NAMALWA (cell line): ENCODE measurements at regions not wholly inside any gene's neighbourhood (a gene's known extent, or its start where the extent isn't known, plus 50 kb on each side); places are given as distances from the start of the nearest gene placed in this dataset.
A peak's percentile ranks its signal among the peaks of the same experiment; 100 is the strongest.

Experiments
- DNase-seq: peaks from one replicate; pipeline ENCODE4 v3.0.0-alpha.2; 2015; ENCODE audit warnings: low spot score

DNA sequence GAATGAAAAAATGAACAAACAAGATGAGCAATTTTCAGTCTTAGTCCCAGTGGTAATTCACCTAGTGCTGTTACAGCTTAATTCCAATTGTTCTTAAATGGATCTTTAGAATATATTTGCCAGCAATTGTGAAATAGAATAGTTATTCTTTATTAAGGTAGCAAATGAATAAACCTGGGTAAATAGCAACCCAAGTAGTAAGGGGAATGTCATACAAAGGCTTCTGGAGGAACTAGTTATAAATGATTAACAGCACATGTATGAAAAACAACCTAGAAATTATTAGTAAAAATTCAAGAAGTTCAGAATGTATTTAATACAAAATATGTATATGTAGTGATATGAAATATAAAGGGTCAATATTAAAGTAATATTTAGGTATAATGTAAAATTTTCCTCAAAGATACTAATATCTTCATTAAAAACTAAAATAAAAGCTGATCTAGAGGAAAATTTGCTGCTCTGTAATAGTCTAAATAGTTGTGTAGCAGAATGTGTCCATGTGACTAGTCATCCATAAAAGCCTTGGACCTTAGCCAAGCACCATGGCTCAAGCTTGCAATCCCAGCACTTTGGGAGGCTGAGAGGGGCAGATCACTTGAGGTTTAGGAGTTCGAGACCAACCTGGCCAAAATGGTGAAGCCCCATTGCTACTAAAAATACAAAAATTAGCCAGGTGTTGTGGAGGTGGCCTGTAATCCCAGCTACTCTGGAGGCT, 535.9 kb upstream of the ATXN8OS start:
- DNase-seq, result no peak

GRCh38 chr13:69567514-69567913, 540.1 kb upstream of the ATXN8OS start:
- no peak for DNase-seq

DNA sequence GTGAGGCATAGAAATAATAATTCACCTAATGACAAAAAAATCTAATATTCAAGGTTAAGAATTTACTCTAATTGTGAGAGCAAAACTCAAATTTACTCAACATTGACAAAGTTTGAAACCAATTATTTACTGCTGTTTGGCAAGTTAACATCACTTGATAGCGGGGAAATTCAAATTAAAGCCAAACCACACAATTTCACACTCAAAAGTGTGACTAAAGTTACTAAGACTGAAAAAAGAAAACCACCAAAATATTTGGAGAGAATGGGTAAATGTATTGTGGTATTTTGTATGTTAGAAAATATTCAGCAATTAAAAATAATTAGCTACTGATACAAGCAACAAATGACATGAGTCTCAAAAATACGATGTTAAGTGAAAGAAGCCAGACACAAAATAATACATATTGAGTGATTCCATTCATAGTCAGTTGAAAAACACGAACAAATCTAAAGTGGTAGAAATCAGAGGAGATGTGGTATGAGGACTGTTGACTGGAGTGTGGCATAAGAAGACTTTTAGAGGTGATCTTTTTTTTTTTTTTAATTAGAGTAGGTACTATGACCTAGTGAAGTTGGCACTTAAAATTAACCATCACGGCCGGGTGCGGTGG, 541.4 kb upstream of the ATXN8OS start:
- DNase-seq, result no peak

DNA sequence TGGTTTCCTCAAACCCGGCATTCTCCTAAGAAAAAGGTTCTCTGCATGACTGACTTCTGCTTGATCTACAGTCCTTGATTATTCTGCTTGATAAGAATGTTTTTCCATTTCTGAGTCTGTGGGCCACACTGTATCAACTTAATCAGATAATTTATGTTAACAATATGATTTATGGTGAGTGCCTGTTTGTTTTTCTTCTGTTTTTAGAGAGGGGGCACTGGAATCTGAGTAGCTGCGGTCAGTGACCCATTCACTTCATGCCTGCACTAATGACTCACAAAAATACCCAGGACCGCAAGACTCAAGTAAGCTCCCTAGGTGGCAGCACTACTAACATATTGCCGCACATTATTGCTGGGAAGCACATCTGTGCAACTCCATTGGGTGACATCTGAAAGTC, 542.3 kb upstream of the ATXN8OS start:
- peak; percentile 76 for DNase-seq

DNA sequence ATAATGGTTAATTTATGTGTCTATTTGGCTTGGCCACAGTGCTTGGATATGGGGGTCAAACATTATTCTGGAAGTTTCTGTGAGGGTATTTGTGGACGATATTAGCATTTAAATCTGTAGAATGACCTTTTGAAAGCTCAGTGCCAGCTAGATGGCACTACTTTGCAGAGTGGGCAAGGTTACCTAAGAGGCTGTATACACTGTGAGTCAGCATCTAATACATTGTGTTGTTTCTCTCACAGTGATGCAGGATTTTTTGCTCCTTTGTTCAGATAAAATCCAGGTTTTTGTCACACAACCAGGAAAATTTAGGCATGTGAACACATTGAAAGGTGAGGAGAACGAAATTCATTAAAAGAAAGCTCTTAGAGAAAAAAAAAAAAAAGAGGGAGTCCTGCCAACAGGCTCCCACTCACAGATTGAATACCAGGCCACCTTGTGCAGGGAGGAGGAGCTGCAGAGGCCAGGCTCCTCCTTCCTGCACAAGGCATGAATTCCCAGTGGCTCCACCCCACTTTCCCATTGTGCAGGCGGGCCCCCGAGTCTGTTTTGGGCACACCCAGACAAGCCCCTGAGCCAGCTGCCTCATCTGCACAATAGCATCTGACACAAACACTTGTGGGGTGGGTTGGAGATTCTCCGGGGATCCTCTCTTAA, 551.0 kb upstream of the ATXN8OS start:
- DNase-seq, result no peak

DNA sequence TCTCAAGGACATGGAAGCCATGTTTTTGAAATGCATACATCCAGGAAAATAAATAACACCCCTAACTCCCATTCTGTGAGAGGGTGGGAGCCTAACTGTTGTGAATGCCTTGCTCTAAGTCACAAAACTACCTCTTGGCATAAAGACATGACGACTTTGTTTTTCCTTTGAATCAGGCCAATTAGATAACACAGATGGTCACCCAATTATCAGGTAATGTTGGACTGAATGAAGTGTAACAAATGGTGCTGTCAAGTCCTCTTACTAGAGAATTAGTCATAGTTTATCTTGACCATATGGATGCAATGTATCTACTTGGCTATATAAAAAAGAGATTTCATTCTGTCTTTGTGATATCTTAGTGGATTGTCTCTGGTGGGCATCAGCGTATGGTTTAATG, 553.6 kb upstream of the ATXN8OS start:
- DNase-seq, result no peak

GRCh38 chr13:69551193-69551592, 556.4 kb upstream of the ATXN8OS start:
- DNase-seq, result no peak

DNA sequence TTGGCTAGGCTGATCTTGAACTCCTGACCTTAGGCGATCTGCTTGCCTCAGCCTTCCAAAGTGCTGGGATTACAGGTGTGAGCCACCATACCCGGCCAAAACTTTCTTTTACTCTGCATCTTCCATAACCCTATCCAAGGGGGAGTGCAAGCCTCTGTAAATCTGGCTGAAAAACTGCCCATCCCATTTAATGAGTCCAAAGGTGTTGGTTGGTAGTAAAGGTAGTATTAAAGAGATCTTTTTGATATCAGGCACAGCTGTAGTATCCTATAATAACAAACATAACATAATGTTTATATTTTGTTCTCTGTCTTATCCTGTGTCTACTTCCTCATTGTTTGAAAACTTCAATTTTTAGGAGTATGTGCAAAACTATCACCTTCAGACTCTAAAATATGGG, 559.8 kb upstream of the ATXN8OS start:
- DNase-seq, result no peak

DNA sequence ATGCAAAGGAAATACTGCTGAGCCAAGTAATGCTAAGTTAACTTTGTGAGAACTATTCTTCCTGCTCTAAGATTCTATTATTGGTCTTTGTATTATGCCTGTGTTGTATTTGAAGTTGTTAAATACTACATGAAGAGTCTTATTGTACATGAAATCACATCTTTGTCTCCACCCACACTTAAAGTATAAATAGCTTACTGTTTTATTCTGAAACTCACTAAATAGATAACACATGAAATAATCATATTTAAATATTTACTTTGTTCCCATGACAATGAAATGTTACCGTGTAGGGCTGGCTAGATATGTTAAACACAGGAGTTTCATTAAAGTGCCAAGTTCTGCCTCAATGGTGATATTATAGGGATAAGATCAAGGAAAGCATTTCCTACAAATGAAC, 562.1 kb upstream of the ATXN8OS start:
- no peak for DNase-seq

GRCh38 chr13:69524459-69525150, 583.0 kb upstream of the ATXN8OS start:
- DNase-seq, result peak; percentile 44

DNA sequence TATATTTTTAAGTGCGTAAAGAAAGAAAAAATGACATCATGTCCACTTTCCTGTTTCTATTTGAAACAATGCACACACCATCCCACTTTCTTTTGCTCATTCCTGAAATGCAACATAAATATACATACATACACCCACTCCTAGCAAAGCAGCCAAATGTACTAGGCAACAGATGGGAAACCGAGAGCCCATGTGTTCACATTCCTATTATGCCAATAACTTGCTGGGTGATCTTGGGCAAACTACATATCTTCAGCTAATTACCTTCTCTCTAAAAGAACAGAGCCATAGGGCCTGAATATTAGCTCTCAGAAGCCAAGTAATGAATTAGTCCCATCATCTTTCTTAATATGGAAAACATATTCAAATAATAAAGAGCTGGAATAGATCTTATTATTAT, 610.6 kb upstream of the ATXN8OS start:
- no peak for DNase-seq

- no peak for DNase-seq
Observed at GRCh38 chr13:69495096-69495495, 612.5 kb upstream of the ATXN8OS start.

GRCh38 chr13:69487576-69487975, 620.0 kb upstream of the ATXN8OS start:
- DNase-seq, result no peak

DNA sequence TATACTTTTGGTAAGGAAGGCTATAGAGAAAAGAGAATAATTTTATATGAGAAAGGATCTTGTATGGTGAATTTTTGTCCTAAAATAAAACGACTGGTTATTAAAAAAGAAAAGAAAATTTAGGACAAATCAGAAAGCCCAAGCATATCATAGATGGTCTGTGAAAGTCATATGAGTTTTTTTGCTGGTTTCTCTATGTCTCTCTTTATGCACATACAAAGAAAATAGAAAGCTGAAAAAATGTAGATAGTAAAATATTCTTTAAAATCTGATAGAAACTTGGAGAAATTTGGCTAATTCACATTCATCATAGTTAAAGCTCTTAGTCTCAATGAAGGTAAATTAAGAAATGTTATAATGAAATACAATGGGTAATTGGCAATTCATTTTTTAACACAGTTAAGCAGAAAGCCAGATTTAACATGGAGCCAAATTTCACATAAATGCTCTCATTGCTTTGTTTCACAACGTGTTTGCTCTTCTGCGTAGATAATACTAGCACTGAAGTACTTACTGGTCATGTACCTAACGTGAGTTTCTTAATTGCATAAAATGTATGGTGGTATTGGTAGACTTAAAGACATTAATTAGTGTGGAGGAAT, 621.5 kb upstream of the ATXN8OS start:
- DNase-seq, result no peak

DNA sequence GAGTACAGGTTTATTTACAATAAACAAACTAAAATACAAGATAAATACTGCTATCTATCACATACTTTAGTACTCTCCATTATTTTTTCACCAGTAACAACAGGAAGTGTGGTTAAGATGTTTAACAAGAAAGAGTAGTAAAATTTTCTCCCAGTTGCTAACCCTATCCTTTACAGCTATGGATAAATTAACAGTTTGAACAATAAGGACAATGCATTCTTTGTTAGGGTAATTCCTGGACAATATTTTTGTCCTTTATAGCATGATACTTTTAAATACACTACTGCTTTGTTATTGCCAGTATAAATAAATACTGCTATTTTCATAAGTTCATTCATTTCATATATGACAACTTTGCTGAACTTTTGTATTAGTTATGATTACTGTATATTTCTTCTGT, 630.2 kb upstream of the ATXN8OS start:
- no peak for DNase-seq

- no peak for DNase-seq
Observed at GRCh38 chr13:69474011-69474685, 633.5 kb upstream of the ATXN8OS start.

- DNase-seq, result no peak
Observed at GRCh38 chr13:69468624-69469023, 639.0 kb upstream of the ATXN8OS start.

- no peak for DNase-seq
Observed at GRCh38 chr13:69461397-69461796, 646.2 kb upstream of the ATXN8OS start.

GRCh38 chr13:69459346-69459745, 648.3 kb upstream of the ATXN8OS start:
- DNase-seq, result no peak

DNA sequence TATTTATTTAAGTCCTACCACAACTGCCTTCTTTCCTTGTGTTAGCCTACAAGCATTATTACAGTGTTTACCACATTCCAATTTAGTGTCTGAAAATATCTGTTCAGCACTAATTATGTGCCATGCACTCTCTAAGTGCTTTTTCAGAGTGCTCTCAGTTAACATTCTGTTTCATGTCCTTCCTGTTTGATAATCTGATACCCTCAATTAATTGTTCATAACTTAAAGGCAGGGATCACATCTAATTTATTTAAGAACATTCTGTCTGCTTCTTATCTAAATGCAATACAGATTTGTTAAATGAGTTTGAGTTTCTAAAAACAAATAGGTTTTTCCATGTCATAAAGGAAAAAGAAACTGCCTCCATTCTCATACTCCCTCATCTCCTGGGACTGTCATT, 649.6 kb upstream of the ATXN8OS start:
- DNase-seq, result no peak

GRCh38 chr13:69450245-69450644, 657.4 kb upstream of the ATXN8OS start:
- no peak for DNase-seq

DNA sequence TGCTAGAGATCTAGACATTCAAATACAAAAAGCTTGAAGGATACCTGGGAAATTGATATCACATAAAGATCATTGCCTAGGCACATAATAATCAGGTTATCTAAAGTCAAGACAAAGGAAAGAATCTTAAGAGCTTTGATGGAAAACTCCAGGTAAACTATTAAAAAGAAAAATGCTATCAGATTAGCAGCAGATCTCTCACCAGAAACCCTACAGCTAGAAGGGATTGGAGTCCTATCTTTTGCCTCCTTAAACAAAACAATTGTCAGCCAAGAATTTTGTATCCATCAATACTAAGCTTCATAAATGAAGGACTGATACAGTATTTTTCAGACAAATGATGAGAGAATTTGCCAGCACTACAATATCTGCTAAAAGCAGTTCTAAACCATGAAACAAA, 682.4 kb upstream of the ATXN8OS start:
- DNase-seq, result no peak
